Testis (tissue), 2 donors: ENCODE measurements at regions not wholly inside any gene's neighbourhood (a gene's known extent, or its start where the extent isn't known, plus 50 kb on each side); places are given as distances from the start of the nearest gene placed in this dataset.

Experiments
- CTCF ChIP-seq, 3 experiments: fragments of 450-650 bp in 2 of 3; fragments of 200-600 bp in 1 of 3; sonication (generic) in 1 of 3; IDR thresholded peaks; one replicate each; pipeline ENCODE4 v1.5.1; 2016 to 2019; ENCODE audit warnings: antibody characterized with exemption in 3 of 3, mild to moderate bottlenecking in 2 of 3, moderate library complexity in 1 of 3
- POLR2A ChIP-seq: fragments of 450-650 bp; IDR thresholded peaks from one replicate; pipeline ENCODE4 v1.6.1; 2017; ENCODE audit warnings: antibody characterized with exemption, mild to moderate bottlenecking, moderate library complexity

GRCh38 chr14:28875934-28876571 lies 109.5 kb downstream of the FOXG1 start:
- TF ChIP-seq CTCF (IDR thresholded peaks at IDR 0.05): no peak
- TF ChIP-seq POLR2A: no peak
